ENCODE measurements at regions not wholly inside any gene's neighbourhood (a gene's known extent, or its start where the extent isn't known, plus 50 kb on each side); places are given as distances from the start of the nearest gene placed in this dataset.
"Not testable (repeated sequence)": the region's sequence is repeated elsewhere in the genome, so short reads cannot be mapped to it uniquely, and the experiment has no call there.

- TF ChIP-seq, protein P1, sequence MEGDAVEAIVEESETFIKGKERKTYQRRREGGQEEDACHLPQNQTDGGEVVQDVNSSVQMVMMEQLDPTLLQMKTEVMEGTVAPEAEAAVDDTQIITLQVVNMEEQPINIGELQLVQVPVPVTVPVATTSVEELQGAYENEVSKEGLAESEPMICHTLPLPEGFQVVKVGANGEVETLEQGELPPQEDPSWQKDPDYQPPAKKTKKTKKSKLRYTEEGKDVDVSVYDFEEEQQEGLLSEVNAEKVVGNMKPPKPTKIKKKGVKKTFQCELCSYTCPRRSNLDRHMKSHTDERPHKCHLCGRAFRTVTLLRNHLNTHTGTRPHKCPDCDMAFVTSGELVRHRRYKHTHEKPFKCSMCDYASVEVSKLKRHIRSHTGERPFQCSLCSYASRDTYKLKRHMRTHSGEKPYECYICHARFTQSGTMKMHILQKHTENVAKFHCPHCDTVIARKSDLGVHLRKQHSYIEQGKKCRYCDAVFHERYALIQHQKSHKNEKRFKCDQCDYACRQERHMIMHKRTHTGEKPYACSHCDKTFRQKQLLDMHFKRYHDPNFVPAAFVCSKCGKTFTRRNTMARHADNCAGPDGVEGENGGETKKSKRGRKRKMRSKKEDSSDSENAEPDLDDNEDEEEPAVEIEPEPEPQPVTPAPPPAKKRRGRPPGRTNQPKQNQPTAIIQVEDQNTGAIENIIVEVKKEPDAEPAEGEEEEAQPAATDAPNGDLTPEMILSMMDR (IDR thresholded peaks at IDR 0.05) = not testable (repeated sequence)
- TF ChIP-seq EZH2phosphoT487 (IDR thresholded peaks at IDR 0.05) = not testable (repeated sequence)
These were observed 101.8 kb downstream of the ATP6V0E2 start for GRCh38 chr7:149975608-149976007.
